ENCODE measurements at regions not wholly inside any gene's neighbourhood (a gene's known extent, or its start where the extent isn't known, plus 50 kb on each side); places are given as distances from the start of the nearest gene placed in this dataset.

GRCh38 chr5:5951953-5952352 is 426.4 kb downstream of the MED10 start:
- TF ChIP-seq POLR2A (IDR thresholded peaks at IDR 0.05) (no peak), CTCF (IDR thresholded peaks at IDR 0.05) (no peak)
- 72 to 75% methylated on average over 3 of the region's 3 CpGs for WGBS, 2 donors
- no peak for DNase-seq (ENCODE audit: low spot score in 2 of 2)
- H3K4me3 ChIP-seq (ENCODE audit: low read depth, poor library complexity, severe bottlenecking), result no peak overlapping the region
- intact Hi-C loops (cut with DNase I; ENCODE audit: low total_unique reads), result no loop called here

- no peak for DNase-seq (ENCODE audit: low spot score in 2 of 2)
- 61 to 72% methylated on average over 5 of the region's 5 CpGs for WGBS, 2 donors
- TF ChIP-seq CTCF (IDR thresholded peaks at IDR 0.05) (no peak), POLR2A (IDR thresholded peaks at IDR 0.05) (no peak)
- intact Hi-C loops (cut with DNase I; ENCODE audit: low total_unique reads), result no loop called here
- no peak overlapping the region for H3K4me3 ChIP-seq (ENCODE audit: low read depth, poor library complexity, severe bottlenecking)
Measured at GRCh38 chr5:5950658-5951057, 427.7 kb downstream of the MED10 start.

- intact Hi-C loops (cut with DNase I; ENCODE audit: low total_unique reads), result no loop called here
- no peak for DNase-seq (ENCODE audit: low spot score in 2 of 2)
- no peak for TF ChIP-seq CTCF (IDR thresholded peaks at IDR 0.05)
- no peak for TF ChIP-seq POLR2A (IDR thresholded peaks at IDR 0.05)
- no peak overlapping the region for H3K4me3 ChIP-seq (ENCODE audit: low read depth, poor library complexity, severe bottlenecking)
- 60 to 63% methylated on average over 5 of the region's 5 CpGs for WGBS, 2 donors
Measured at GRCh38 chr5:5941486-5941885, 436.9 kb downstream of the MED10 start.

- H3K4me3 ChIP-seq (ENCODE audit: low read depth, poor library complexity, severe bottlenecking), result no peak overlapping the region
- intact Hi-C loops (cut with DNase I; ENCODE audit: low total_unique reads), result no loop called here
- 71 to 86% methylated on average over 5 of the region's 5 CpGs for WGBS, 2 donors
- no peak for DNase-seq (ENCODE audit: low spot score in 2 of 2)
- TF ChIP-seq CTCF (IDR thresholded peaks at IDR 0.05) (no peak), POLR2A (IDR thresholded peaks at IDR 0.05) (no peak)
Measured at GRCh38 chr5:5939759-5940370, 438.5 kb downstream of the MED10 start.

- TF ChIP-seq CTCF (IDR thresholded peaks at IDR 0.05) (no peak), POLR2A (IDR thresholded peaks at IDR 0.05) (no peak)
- 75% methylated on average over 3 of the region's 3 CpGs for WGBS, 2 donors
- H3K4me3 ChIP-seq (ENCODE audit: low read depth, poor library complexity, severe bottlenecking), result no peak overlapping the region
Measured at GRCh38 chr5:5933651-5934050, 444.7 kb downstream of the MED10 start.

GRCh38 chr5:5932824-5933223 is 445.5 kb downstream of the MED10 start:
- intact Hi-C loops (cut with DNase I; ENCODE audit: low total_unique reads), result no loop called here
- DNase-seq (ENCODE audit: low spot score in 2 of 2), result no peak
- 82 to 85% methylated on average over 5 of the region's 5 CpGs for WGBS, 2 donors
- no peak for TF ChIP-seq POLR2A (IDR thresholded peaks at IDR 0.05)
- no peak for TF ChIP-seq CTCF (IDR thresholded peaks at IDR 0.05)
- H3K4me3 ChIP-seq (ENCODE audit: low read depth, poor library complexity, severe bottlenecking), result no peak overlapping the region

More at GRCh38 chr5:5933651-5934050, 444.7 kb downstream of the MED10 start:
- intact Hi-C loops (cut with DNase I; ENCODE audit: low total_unique reads), result no loop called here
- no peak for DNase-seq (ENCODE audit: low spot score in 2 of 2)
